Stomach (tissue), 8 donors: ENCODE measurements at regions not wholly inside any gene's neighbourhood (a gene's known extent, or its start where the extent isn't known, plus 50 kb on each side); places are given as distances from the start of the nearest gene placed in this dataset.

Experiments
- DNase-seq, 2 donors: peaks; one replicate each; pipeline versions ENCODE4 v3.0.0 to v3.0.0-alpha.2; 2013 to 2019
- H3K27ac ChIP-seq, 5 donors: fragments of 200-600 bp in 4 of 5; sonication (generic) in 4 of 5; one replicate each; pipeline ENCODE4 v1.5.1; 2013 to 2019; ENCODE audit warnings: mild to moderate bottlenecking in 1 of 5, moderate library complexity in 1 of 5
- H3K27me3 ChIP-seq, 3 donors: fragments of 200-600 bp; sonication (generic); one replicate each; pipeline ENCODE4 v1.5.1; 2017 to 2019; ENCODE audit warnings: mixed run types in 1 of 3
- H3K36me3 ChIP-seq, 4 donors: fragments of 200-600 bp; sonication (generic); 1 replicate in 3 of 4; 2 replicates in 1 of 4; pipeline ENCODE4 v1.5.1; 2016 to 2019
- H3K4me1 ChIP-seq, 4 donors: fragments of 200-600 bp; sonication (generic); one replicate each; pipeline ENCODE4 v1.5.1; 2016 to 2019
- H3K4me3 ChIP-seq, 4 donors: fragments of 200-600 bp; sonication (generic) in 3 of 4; one replicate each; pipeline ENCODE4 v1.5.1; 2016 to 2019; ENCODE audit warnings: mild to moderate bottlenecking in 1 of 4
- H3K9me3 ChIP-seq, 4 donors: fragments of 200-600 bp; sonication (generic); one replicate each; pipeline ENCODE4 v1.5.1; 2016 to 2019
- EP300 ChIP-seq: sonication (generic); formaldehyde crosslinking; IDR thresholded peaks from one replicate; pipeline ENCODE4 v1.6.1; 2017; ENCODE audit warnings: antibody characterized with exemption
- POLR2A ChIP-seq, 4 donors: fragments of 450-650 bp; IDR thresholded peaks; one replicate each; pipeline ENCODE4 v1.6.1; 2016; ENCODE audit warnings: antibody characterized with exemption in 4 of 4, control low read depth in 2 of 4, mild to moderate bottlenecking in 1 of 4, moderate library complexity in 1 of 4
- POLR2AphosphoS5 ChIP-seq, 3 donors: sonication (generic); formaldehyde crosslinking; IDR thresholded peaks; one replicate each; pipeline ENCODE4 v1.6.1; 2016; ENCODE audit warnings: antibody characterized with exemption in 3 of 3
- WGBS, 5 donors: extraction: QIAGEN DNeasy Blood & Tissue Kit in 3 of 5; methylation state at CpG; one replicate each; pipeline versions ENCODE4 v1.1.5 to v1.1.7; 2013 to 2018; 5-methylcytosine and 5-hydroxymethylcytosine counted together
- intact Hi-C: fragments of 100-400 bp; cut with DNase I; formaldehyde crosslinking; loops from one replicate; pipeline ENCODE4 v1.15.1; 2023; ENCODE audit warnings: low total_unique reads
- TF ChIP-seq, protein P1 (sequence below), 7 experiments: fragments of 450-650 bp in 4 of 7; fragments of 200-600 bp in 3 of 7; sonication (generic) in 3 of 7; IDR thresholded peaks; one replicate each; pipeline ENCODE4 v1.5.1; 2016 to 2019; ENCODE audit warnings: antibody characterized with exemption in 7 of 7, control low read depth in 2 of 7, mild to moderate bottlenecking in 1 of 7
- donor health status: healthy with polysubstance abuse.
- donor health status: Bipolar disorder and iron deficiency.
- donor health status: healthy.

GRCh38 chr1:224861339-224861716 lies 68.1 kb upstream of the DNAH14 start:
- H3K27me3 ChIP-seq, result no peaks in the 10 kb centered on the region
- H3K4me3 ChIP-seq, result no peak overlapping the region
- H3K9me3 ChIP-seq, result peaks cover 0 to 14% (median 4%) of the 10 kb centered on the region in 4 donors
- H3K36me3 ChIP-seq, result no peaks in the 10 kb centered on the region
- no peak overlapping the region for H3K27ac ChIP-seq
- DNase-seq, result no peak
- no peaks in the 10 kb centered on the region for H3K4me1 ChIP-seq
- intact Hi-C loops, result no loop called here
- TF ChIP-seq POLR2A (IDR thresholded peaks at IDR 0.05), result no peak
- no peak for TF ChIP-seq POLR2AphosphoS5 (IDR thresholded peaks at IDR 0.05)
- TF ChIP-seq EP300, result no peak
- TF ChIP-seq, protein P1, sequence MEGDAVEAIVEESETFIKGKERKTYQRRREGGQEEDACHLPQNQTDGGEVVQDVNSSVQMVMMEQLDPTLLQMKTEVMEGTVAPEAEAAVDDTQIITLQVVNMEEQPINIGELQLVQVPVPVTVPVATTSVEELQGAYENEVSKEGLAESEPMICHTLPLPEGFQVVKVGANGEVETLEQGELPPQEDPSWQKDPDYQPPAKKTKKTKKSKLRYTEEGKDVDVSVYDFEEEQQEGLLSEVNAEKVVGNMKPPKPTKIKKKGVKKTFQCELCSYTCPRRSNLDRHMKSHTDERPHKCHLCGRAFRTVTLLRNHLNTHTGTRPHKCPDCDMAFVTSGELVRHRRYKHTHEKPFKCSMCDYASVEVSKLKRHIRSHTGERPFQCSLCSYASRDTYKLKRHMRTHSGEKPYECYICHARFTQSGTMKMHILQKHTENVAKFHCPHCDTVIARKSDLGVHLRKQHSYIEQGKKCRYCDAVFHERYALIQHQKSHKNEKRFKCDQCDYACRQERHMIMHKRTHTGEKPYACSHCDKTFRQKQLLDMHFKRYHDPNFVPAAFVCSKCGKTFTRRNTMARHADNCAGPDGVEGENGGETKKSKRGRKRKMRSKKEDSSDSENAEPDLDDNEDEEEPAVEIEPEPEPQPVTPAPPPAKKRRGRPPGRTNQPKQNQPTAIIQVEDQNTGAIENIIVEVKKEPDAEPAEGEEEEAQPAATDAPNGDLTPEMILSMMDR (IDR thresholded peaks at IDR 0.05), result no peak
- 56 to 66% (median 60%) methylated on average over 4 of the region's 4 CpGs for WGBS, 5 donors

DNA sequence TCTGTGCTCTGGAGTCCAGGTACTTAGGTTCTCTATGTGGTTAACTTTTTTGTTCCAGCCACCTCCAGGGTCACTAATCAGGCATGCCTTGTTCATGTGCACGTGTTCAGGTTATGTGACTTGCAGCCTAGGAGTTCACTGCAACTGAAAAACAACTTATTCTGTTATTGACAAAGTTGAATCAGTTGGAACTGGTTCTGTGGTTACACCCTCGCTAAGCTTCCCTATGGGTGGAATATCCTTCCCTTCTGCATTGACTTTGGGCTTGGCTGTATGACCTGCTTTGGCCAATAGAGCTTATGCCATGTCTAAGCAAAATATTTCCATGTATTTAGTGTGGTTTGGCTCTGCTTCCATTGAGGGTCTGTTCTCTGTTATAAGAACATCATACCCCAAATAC lies 66.0 kb upstream of the DNAH14 start:
- 60 to 71% (median 66%) methylated on average over 2 of the region's 2 CpGs for WGBS, 5 donors
- intact Hi-C loops, result no loop called here
- TF ChIP-seq POLR2A (IDR thresholded peaks at IDR 0.05) (no peak), POLR2AphosphoS5 (IDR thresholded peaks at IDR 0.05) (no peak)
- Histone ChIP-seq H3K27ac (no peak overlapping the region), H3K36me3 (no peaks in the 10 kb centered on the region), H3K9me3 (peaks cover 0 to 14% (median 7%) of the 10 kb centered on the region in 4 donors), H3K4me3 (no peak overlapping the region), H3K4me1 (no peaks in the 10 kb centered on the region), H3K27me3 (no peaks in the 10 kb centered on the region)
- no peak for DNase-seq

DNA sequence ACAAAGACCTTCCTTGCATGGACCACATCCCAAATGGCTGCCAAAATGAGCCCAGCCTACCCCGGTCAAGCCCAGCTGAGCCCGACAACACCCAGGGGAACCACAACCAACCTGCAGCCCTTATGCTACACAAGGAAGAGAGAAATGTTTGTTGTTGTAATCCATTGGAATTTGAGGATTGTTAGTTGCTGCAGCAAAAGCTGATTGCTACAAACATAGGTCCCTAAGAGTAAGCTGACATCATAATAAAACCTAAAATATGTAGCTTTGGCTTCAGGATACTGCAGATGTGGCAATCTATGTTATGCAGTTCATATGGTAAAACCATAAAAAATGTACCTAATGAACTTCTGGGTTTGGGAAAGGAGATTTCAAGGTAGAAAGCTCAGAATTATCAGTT lies 65.5 kb upstream of the DNAH14 start:
- no peaks in the 10 kb centered on the region for H3K4me1 ChIP-seq
- no peak overlapping the region for H3K27ac ChIP-seq
- no peaks in the 10 kb centered on the region for H3K36me3 ChIP-seq
- no peak for DNase-seq
- WGBS, 5 donors, result 85 to 100% (median 95%) methylated on average over 2 of the region's 2 CpGs
- peaks cover 0 to 14% (median 7%) of the 10 kb centered on the region in 4 donors for H3K9me3 ChIP-seq
- no peak overlapping the region for H3K4me3 ChIP-seq
- no peaks in the 10 kb centered on the region for H3K27me3 ChIP-seq
- TF ChIP-seq EP300 (no peak), POLR2AphosphoS5 (IDR thresholded peaks at IDR 0.05) (no peak), POLR2A (IDR thresholded peaks at IDR 0.05) (no peak)
- TF ChIP-seq, protein P1 (IDR thresholded peaks at IDR 0.05), result no peak
- intact Hi-C loops, result no loop called here

GRCh38 chr1:224865510-224865909 lies 64.0 kb upstream of the DNAH14 start:
- DNase-seq, result no peak
- H3K27me3 ChIP-seq, result no peaks in the 10 kb centered on the region
- WGBS, 5 donors, result 84 to 93% (median 88%) methylated on average over 1 of the region's 1 CpG
- H3K27ac ChIP-seq, result no peak overlapping the region
- TF ChIP-seq, protein P1 (IDR thresholded peaks at IDR 0.05), result no peak
- TF ChIP-seq POLR2AphosphoS5 (IDR thresholded peaks at IDR 0.05) (no peak), POLR2A (IDR thresholded peaks at IDR 0.05) (no peak), EP300 (no peak)
- H3K36me3 ChIP-seq, result no peaks in the 10 kb centered on the region
- no peaks in the 10 kb centered on the region for H3K4me1 ChIP-seq
- peaks cover 0 to 14% (median 7%) of the 10 kb centered on the region in 4 donors for H3K9me3 ChIP-seq
- H3K4me3 ChIP-seq, result no peak overlapping the region
- intact Hi-C loops, result no loop called here

DNA sequence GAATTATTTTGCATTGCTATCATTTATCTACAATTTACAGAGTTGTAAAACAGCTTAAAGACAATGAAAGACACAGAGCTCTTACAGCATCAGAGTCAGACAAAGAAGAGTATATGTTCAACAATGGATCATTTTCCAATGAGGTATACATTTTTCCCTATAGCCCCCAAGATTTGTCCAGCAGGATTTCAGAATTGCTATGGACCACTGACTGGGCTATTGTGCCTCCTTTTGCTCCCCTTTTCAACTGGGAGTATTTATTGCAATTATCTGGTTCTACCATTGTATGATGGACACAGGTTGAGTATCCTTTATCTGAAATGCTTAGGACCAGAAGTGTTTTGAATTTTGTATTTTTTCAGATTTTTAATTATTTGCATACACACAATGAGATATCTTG lies 62.5 kb upstream of the DNAH14 start:
- H3K36me3 ChIP-seq, result no peaks in the 10 kb centered on the region
- no peak overlapping the region for H3K4me3 ChIP-seq
- TF ChIP-seq POLR2A (IDR thresholded peaks at IDR 0.05) (no peak), EP300 (no peak), POLR2AphosphoS5 (IDR thresholded peaks at IDR 0.05) (no peak)
- no peaks in the 10 kb centered on the region for H3K27me3 ChIP-seq
- intact Hi-C loops, result no loop called here
- no peak overlapping the region for H3K27ac ChIP-seq
- no peak for DNase-seq
- peaks cover 0 to 14% (median 7%) of the 10 kb centered on the region in 4 donors for H3K9me3 ChIP-seq
- H3K4me1 ChIP-seq, result no peaks in the 10 kb centered on the region
